ENCODE measurements at regions not wholly inside any gene's neighbourhood (a gene's known extent, or its start where the extent isn't known, plus 50 kb on each side); places are given as distances from the start of the nearest gene placed in this dataset.
"Not testable (repeated sequence)": the region's sequence is repeated elsewhere in the genome, so short reads cannot be mapped to it uniquely, and the experiment has no call there.

- H3K4me3 ChIP-seq (ENCODE audit: low read depth, low read length) = no peak overlapping the region
- no peak for TF ChIP-seq CTCF (IDR thresholded peaks at IDR 0.05; ENCODE audit: low read depth, low read length)
Measured at GRCh38 chr4:25981749-25982148, 67.7 kb downstream of the SMIM20 start.

GRCh38 chr4:25982962-25983361 is 68.9 kb downstream of the SMIM20 start:
- no peak overlapping the region for H3K4me3 ChIP-seq (ENCODE audit: low read depth, low read length)
- no peak for TF ChIP-seq CTCF (IDR thresholded peaks at IDR 0.05; ENCODE audit: low read depth, low read length)

GRCh38 chr4:25984266-25984665 is 70.2 kb downstream of the SMIM20 start:
- TF ChIP-seq CTCF (IDR thresholded peaks at IDR 0.05; ENCODE audit: low read depth, low read length) = no peak
- H3K4me3 ChIP-seq (ENCODE audit: low read depth, low read length) = no peak overlapping the region

DNA sequence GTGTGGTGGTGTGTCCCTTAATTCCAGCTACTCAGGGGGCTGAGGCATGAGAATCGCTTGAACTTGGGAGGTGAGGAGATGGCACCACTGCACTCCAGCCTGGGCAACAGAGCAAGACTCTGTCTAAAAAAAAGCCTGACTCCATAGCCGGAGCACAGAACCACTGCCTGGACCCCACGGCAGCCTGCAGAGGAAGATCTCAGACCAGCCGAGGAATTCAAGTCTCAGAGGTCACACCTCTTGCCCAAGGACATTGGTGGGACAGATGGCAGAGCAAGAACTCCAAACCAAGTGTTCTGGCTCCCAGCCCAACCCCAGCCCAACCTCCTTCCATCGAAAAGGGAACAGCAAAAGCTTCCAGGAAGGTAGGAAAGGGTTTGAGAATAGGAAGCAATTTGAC is 70.8 kb downstream of the SMIM20 start:
- H3K4me3 ChIP-seq (ENCODE audit: low read depth, low read length) = no peak overlapping the region
- TF ChIP-seq CTCF (IDR thresholded peaks at IDR 0.05; ENCODE audit: low read depth, low read length) = no peak

GRCh38 chr4:25986807-25987206 is 72.8 kb downstream of the SMIM20 start:
- no peak for TF ChIP-seq CTCF (IDR thresholded peaks at IDR 0.05; ENCODE audit: low read depth, low read length)
- no peak overlapping the region for H3K4me3 ChIP-seq (ENCODE audit: low read depth, low read length)

GRCh38 chr4:25991340-25991739 is 77.3 kb downstream of the SMIM20 start:
- TF ChIP-seq CTCF (IDR thresholded peaks at IDR 0.05; ENCODE audit: low read depth, low read length) = no peak
- no peak overlapping the region for H3K4me3 ChIP-seq (ENCODE audit: low read depth, low read length)

DNA sequence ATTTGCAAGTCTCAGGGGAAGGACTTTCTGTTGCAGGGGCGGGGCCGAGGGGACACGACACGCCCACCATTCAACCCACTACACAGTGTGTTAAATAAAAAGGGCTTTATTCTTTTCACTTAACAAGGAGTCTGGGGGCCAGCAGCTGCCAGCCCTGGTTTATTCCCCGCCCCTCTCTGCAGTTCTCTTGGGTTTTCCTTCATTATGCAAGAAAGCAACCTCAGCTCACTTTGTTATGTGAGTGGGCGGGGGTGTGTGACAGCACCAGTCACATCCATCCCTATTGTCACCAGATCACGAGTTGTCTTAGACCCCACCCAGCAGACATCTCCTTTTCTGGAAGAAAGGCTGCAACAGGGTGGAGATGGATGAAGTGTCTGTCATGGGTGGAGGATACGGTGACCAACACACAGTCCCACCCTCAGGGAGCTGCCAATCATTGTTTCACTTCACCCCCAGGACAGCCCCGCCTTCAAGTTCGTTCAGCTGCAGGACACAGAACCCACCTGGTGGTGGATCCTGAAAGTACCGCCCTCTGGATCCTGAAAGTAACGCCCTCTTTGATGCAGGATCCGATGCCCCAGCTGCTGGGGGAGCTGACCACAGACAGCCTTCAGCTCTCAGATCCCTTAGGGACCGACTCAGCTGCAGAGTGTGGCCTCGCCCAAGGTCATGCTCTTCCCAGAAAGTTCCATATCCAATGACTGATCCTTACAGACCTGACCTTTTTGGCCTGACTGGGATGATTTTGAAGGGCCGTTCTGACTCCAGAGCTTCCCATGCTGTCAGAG is 79.6 kb downstream of the SMIM20 start:
- H3K4me3 ChIP-seq (ENCODE audit: low read depth, low read length) = no peak overlapping the region
- no peak; the same call in 1 of the 2 replicates for TF ChIP-seq CTCF (IDR thresholded peaks at IDR 0.05; ENCODE audit: low read depth, low read length)

- H3K4me3 ChIP-seq (ENCODE audit: low read depth, low read length) = not testable (repeated sequence)
Measured at GRCh38 chr4:25994577-25994976, 80.6 kb downstream of the SMIM20 start.

Measured in WI38 (cell line).